GM12878 (cell line): ENCODE measurements at regions not wholly inside any gene's neighbourhood (a gene's known extent, or its start where the extent isn't known, plus 50 kb on each side); places are given as distances from the start of the nearest gene placed in this dataset.

Source experiments
- ATAC-seq: fragments of 200-7000 bp; cut with Tn5 transposase; 3 replicates; pipeline ENCODE4 v1.9.1; 2020; ENCODE audit warnings: mild to moderate bottlenecking, moderate library complexity
- BruUV-seq: library from RNA; stranded (reverse); fragments of 400-500 nt; replicated peaks from 2 replicates; lab custom pipeline; 2021; lab: Mats Ljungman, UMichigan
- CTCF ChIA-PET: fragments of 300-600 bp; sonication (Branson Sonifier 250); formaldehyde crosslinking; extraction: SDS; loops from one replicate; lab custom pipeline; 2021; ENCODE audit warnings: inconsistent platforms; lab: Yijun Ruan, JAX
- POLR2A ChIA-PET: fragments of 350-600 bp; formaldehyde crosslinking; extraction: SDS; loops from one replicate; lab custom pipeline; 2021; ENCODE audit warnings: inconsistent platforms; lab: Charles Lee
- RAD21 ChIA-PET: fragments of 300-600 bp; sonication (Branson Sonifier 250); formaldehyde crosslinking; loops from one replicate; lab custom pipeline; 2023; ENCODE audit warnings: antibody characterized with exemption; ENCODE audit not compliant: unreplicated experiment; lab: Charles Lee
- SMC1A ChIA-PET: fragments of 300-600 bp; sonication (Branson Sonifier 250); formaldehyde crosslinking; loops from one replicate; lab custom pipeline; 2023; ENCODE audit not compliant: unreplicated experiment, uncharacterized antibody; lab: Charles Lee
- DNase-seq: peaks from one replicate; pipeline ENCODE4 v3.0.0-alpha.2; 2011; ENCODE audit warnings: low read depth, low spot score
- FAIRE-seq: peaks from 3 replicates; lab custom pipeline; 2011; peaks lifted over from hg19 to GRCh38; lab: Jason Lieb, UNC
- H2AFZ ChIP-seq: 2 replicates; pipeline ENCODE4 v1.6.0; 2011; ENCODE audit warnings: low read depth, low read length, control low read depth; ENCODE audit not compliant: control insufficient read depth
- H3K27ac ChIP-seq: 2 replicates; pipeline ENCODE4 v1.5.1; 2011; ENCODE audit warnings: control low read depth; ENCODE audit not compliant: control insufficient read depth, insufficient read depth
- H3K27me3 ChIP-seq, 2 experiments: replicated peaks in 1 of 2; 2 replicates each; pipeline versions ENCODE4 v1.6.0 to v1.6.1; 2011; ENCODE audit warnings: low read length in 1 of 2; ENCODE audit not compliant: control insufficient read depth in 2 of 2, insufficient read depth in 2 of 2
- H3K36me3 ChIP-seq, 2 experiments: 2 replicates each; pipeline ENCODE4 v1.5.1; 2011; ENCODE audit warnings: low read length in 1 of 2; ENCODE audit not compliant: control insufficient read depth in 2 of 2, insufficient read depth in 2 of 2
- H3K4me1 ChIP-seq: 2 replicates; pipeline ENCODE4 v1.6.1; 2011; ENCODE audit warnings: mild to moderate bottlenecking, low read length, moderate library complexity, mixed read lengths; ENCODE audit not compliant: control insufficient read depth, insufficient read depth
- H3K4me2 ChIP-seq: 2 replicates; pipeline ENCODE4 v1.6.0; 2011; ENCODE audit warnings: control low read depth; ENCODE audit not compliant: control insufficient read depth, insufficient read depth
- H3K4me3 ChIP-seq: fragments of 200-600 bp; sonication (generic); 2 replicates; pipeline ENCODE4 v1.5.1; 2016
- H3K79me2 ChIP-seq: 2 replicates; pipeline ENCODE4 v1.6.0; 2011; ENCODE audit warnings: low read length; ENCODE audit not compliant: control insufficient read depth, insufficient read depth
- H3K9ac ChIP-seq: 2 replicates; pipeline ENCODE4 v1.8.0; 2011; ENCODE audit warnings: low read length, control low read depth, mixed read lengths; ENCODE audit not compliant: control insufficient read depth, insufficient read depth
- H3K9me3 ChIP-seq: replicated peaks from 3 replicates; pipeline ENCODE4 v1.5.1; 2011; ENCODE audit warnings: mild to moderate bottlenecking, low read length; ENCODE audit not compliant: control insufficient read depth, insufficient read depth
- H4K20me1 ChIP-seq: 2 replicates; pipeline ENCODE4 v1.6.0; 2011; ENCODE audit not compliant: control insufficient read depth, insufficient read depth
- ETV6 ChIP-seq, 2 experiments: fragments of 450-650 bp in 1 of 2; IDR thresholded peaks in 1 of 2; conservative IDR thresholded peaks in 1 of 2; 2 replicates each; pipeline ENCODE4 v1.6.1; 2014; ENCODE audit warnings: antibody characterized with exemption in 1 of 2, borderline replicate concordance in 1 of 2, low read depth in 1 of 2, mild to moderate bottlenecking in 1 of 2, moderate library complexity in 1 of 2
- MTA2 ChIP-seq: fragments of 450-650 bp; IDR thresholded peaks from 2 replicates; pipeline ENCODE4 v1.6.1; 2016; ENCODE audit warnings: low read depth, mild to moderate bottlenecking, moderate library complexity
- MXI1 ChIP-seq: fragments of 150-350 bp; IDR thresholded peaks from 2 replicates; pipeline ENCODE4 v1.6.1; 2011; ENCODE audit warnings: low read depth, mild to moderate bottlenecking, inconsistent platforms, low read length, improper control_type of control experiment
- NBN ChIP-seq: fragments of 450-650 bp; IDR thresholded peaks from 2 replicates; pipeline ENCODE4 v1.6.1; 2016
- PAX5 ChIP-seq: IDR thresholded peaks from 2 replicates; pipeline ENCODE4 v1.6.1; 2011; ENCODE audit warnings: low read depth, low read length, borderline replicate concordance
- RBBP5 ChIP-seq: fragments of 200-600 bp; sonication (generic); conservative IDR thresholded peaks from 2 replicates; pipeline ENCODE4 v1.6.1; 2016
- SMARCA5 ChIP-seq: fragments of 450-650 bp; IDR thresholded peaks from 2 replicates; pipeline ENCODE4 v1.6.1; 2017; ENCODE audit warnings: mild to moderate bottlenecking
- SUZ12 ChIP-seq: fragments of 200-600 bp; sonication (generic); IDR thresholded peaks from one replicate; pipeline ENCODE4 v1.6.1; 2018; ENCODE audit warnings: antibody characterized with exemption, mild to moderate bottlenecking; ENCODE audit not compliant: unreplicated experiment
- WGBS: methylation state at CpG from one replicate; pipeline ENCODE4 v1.1.6; 2016; ENCODE audit warnings: low lambda C conversion rate; ENCODE audit not compliant: insufficient replicate concordance, insufficient coverage; ENCODE audit errors: missing lambda C conversion rate; 5-methylcytosine and 5-hydroxymethylcytosine counted together
- in situ Hi-C: fragments of 300-500 bp; cut with MboI; formaldehyde crosslinking; loops from 9 replicates; pipeline ENCODE4 v1.14.3; 2018; ENCODE audit warnings: mixed read lengths
- intact Hi-C: fragments of 100-400 bp; cut with micrococcal nuclease; formaldehyde crosslinking; loops from one replicate; pipeline ENCODE4 v1.14.2; 2022; ENCODE audit not compliant: unreplicated experiment
- TF ChIP-seq, protein P1 (sequence below): fragments of 150-350 bp; IDR thresholded peaks from 2 replicates; pipeline ENCODE4 v1.6.1; 2014; ENCODE audit warnings: mild to moderate bottlenecking, low read depth, low read length
- TF ChIP-seq, protein P2 (sequence below): fragments of 450-650 bp; IDR thresholded peaks from 2 replicates; pipeline ENCODE4 v1.6.1; 2017; ENCODE audit warnings: mild to moderate bottlenecking
- TF ChIP-seq, protein P3 (sequence below): fragments of 450-650 bp; IDR thresholded peaks from 2 replicates; pipeline ENCODE4 v1.6.1; 2014; ENCODE audit warnings: mild to moderate bottlenecking

DNA sequence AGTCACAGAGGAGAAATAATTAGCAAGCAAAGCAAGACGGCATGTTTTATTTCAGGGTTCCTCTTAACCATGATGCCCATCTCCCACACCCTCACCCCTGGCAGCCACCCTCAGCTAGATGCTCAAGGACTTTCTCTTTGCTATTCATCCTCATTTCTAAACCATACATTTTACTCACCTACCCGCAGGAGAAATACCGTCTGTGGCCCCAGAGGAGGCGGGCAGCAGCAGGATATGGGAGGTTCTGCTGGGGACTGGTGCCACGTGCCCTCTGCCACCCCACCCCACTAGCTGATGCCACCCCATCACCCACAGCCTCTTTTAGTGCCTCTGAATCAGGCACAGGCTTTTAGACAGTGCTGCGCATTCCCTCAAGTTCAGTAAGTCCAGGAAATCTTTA lies 168.7 kb upstream of the ITGB1 start (continued):
- TF ChIP-seq, protein P1, sequence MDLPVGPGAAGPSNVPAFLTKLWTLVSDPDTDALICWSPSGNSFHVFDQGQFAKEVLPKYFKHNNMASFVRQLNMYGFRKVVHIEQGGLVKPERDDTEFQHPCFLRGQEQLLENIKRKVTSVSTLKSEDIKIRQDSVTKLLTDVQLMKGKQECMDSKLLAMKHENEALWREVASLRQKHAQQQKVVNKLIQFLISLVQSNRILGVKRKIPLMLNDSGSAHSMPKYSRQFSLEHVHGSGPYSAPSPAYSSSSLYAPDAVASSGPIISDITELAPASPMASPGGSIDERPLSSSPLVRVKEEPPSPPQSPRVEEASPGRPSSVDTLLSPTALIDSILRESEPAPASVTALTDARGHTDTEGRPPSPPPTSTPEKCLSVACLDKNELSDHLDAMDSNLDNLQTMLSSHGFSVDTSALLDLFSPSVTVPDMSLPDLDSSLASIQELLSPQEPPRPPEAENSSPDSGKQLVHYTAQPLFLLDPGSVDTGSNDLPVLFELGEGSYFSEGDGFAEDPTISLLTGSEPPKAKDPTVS = no peak
- TF ChIP-seq, protein P2, sequence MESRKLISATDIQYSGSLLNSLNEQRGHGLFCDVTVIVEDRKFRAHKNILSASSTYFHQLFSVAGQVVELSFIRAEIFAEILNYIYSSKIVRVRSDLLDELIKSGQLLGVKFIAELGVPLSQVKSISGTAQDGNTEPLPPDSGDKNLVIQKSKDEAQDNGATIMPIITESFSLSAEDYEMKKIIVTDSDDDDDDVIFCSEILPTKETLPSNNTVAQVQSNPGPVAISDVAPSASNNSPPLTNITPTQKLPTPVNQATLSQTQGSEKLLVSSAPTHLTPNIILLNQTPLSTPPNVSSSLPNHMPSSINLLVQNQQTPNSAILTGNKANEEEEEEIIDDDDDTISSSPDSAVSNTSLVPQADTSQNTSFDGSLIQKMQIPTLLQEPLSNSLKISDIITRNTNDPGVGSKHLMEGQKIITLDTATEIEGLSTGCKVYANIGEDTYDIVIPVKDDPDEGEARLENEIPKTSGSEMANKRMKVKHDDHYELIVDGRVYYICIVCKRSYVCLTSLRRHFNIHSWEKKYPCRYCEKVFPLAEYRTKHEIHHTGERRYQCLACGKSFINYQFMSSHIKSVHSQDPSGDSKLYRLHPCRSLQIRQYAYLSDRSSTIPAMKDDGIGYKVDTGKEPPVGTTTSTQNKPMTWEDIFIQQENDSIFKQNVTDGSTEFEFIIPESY = no peak
- TF ChIP-seq NBN = no peak
- no peak for TF ChIP-seq SUZ12

DNA sequence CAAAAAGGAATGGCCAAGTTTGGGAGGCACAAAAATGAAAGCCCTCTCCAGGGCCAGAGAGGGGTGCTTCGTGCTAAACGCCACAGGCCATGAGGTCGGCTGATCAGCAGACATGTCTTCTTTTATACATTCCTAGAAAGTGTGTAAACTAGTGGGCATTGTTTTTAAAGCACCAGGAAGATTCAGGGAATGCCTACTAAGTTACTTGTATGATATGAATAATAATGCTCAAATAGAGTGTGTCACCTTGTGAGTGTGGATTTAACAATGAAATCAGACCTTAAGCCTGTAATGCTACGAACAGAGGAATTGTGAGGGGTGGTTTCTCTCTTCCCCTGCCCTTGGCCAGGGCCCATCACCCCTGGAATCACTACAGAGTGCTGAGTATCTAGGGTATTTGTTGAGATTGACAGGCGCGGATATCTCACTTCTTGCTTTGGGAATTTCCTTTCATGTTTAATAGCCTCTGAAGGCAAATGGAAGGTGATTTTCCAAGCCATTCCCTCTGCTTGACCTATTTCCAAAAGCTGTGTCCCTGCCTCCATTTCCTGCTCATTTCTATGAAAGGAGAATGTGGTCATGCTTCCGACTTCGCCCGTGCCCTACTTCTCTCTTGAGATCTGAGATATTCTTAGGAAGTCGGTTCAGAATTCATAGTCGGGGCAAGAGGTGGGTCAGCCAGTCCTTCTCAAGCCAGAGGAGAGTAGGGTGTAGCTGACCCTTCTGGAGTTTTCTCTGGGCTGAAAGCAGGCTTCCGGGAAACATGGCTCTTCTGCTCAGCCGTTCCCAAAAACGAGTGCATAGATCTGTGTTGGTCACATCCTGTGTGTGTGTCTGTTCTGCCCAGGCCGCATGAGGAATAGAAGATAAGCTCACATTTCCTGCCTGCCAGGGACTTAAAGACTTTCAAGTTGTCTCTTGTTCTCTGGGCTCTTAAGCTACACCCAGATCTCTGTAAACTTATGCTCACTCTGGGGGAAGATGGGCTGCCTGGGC lies 167.8 kb upstream of the ITGB1 start:
- DNase-seq = no peak
- H3K9ac ChIP-seq = no peak overlapping the region
- FAIRE-seq = no peak
- H2AFZ ChIP-seq = no peak overlapping the region
- no peaks in the 10 kb centered on the region for H3K4me1 ChIP-seq
- intact Hi-C loops = no loop called here
- H3K79me2 ChIP-seq = no peaks in the 10 kb centered on the region
- H3K4me3 ChIP-seq = no peak overlapping the region
- H3K27me3 ChIP-seq = no peaks in the 10 kb centered on the region
- BruUV-seq = no TSS peak
- H3K27ac ChIP-seq = no peak overlapping the region
- ATAC-seq = no peak; the same call in 2 of the 3 replicates
- CTCF ChIA-PET = no interaction called here
- SMC1A ChIA-PET = no interaction called here
- H4K20me1 ChIP-seq = no peaks in the 10 kb centered on the region
- TF ChIP-seq RBBP5 = no peak
- no peak for TF ChIP-seq SMARCA5
- TF ChIP-seq MXI1 = no peak
- no peak for TF ChIP-seq ETV6 (conservative IDR thresholded peaks at IDR 0.05 in 1 of 2, IDR thresholded peaks at IDR 0.05 in 1 of 2; ENCODE audit: borderline replicate concordance in 1 of 2, low read depth in 1 of 2)
- TF ChIP-seq, protein P3, sequence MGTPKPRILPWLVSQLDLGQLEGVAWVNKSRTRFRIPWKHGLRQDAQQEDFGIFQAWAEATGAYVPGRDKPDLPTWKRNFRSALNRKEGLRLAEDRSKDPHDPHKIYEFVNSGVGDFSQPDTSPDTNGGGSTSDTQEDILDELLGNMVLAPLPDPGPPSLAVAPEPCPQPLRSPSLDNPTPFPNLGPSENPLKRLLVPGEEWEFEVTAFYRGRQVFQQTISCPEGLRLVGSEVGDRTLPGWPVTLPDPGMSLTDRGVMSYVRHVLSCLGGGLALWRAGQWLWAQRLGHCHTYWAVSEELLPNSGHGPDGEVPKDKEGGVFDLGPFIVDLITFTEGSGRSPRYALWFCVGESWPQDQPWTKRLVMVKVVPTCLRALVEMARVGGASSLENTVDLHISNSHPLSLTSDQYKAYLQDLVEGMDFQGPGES = no peak
- no peak for TF ChIP-seq PAX5
- TF ChIP-seq MTA2 = no peak
- in situ Hi-C loops = no loop called here
- RAD21 ChIA-PET = no interaction called here
- no peaks in the 10 kb centered on the region for H3K36me3 ChIP-seq
- 58% methylated on average over 15 of the region's 15 CpGs for WGBS
- no peaks in the 10 kb centered on the region for H3K9me3 ChIP-seq
- POLR2A ChIA-PET = no interaction called here
- no peak overlapping the region for H3K4me2 ChIP-seq
